WTC11 (cell line): ENCODE measurements at regions not wholly inside any gene's neighbourhood (a gene's known extent, or its start where the extent isn't known, plus 50 kb on each side); places are given as distances from the start of the nearest gene placed in this dataset.
"Not testable (repeated sequence)": the region's sequence is repeated elsewhere in the genome, so short reads cannot be mapped to it uniquely, and the experiment has no call there.

Experiments used
- ATAC-seq: fragments of 200-7000 bp; cut with Tn5 transposase; 2 replicates; pipeline ENCODE4 v1.10.0; 2021; ENCODE audit warnings: mild to moderate bottlenecking, moderate library complexity
- CTCF ChIA-PET: fragments of 300-600 bp; sonication (Branson Sonifier 250); formaldehyde crosslinking; loops from one replicate; lab custom pipeline; 2021; ENCODE audit warnings: antibody characterized with exemption; lab: Charles Lee
- POLR2A ChIA-PET: fragments of 350-600 bp; sonication (Branson Sonifier 250); formaldehyde crosslinking; loops from one replicate; lab custom pipeline; 2021; ENCODE audit warnings: antibody characterized with exemption; lab: Charles Lee
- DNase-seq: peaks from one replicate; pipeline ENCODE4 v3.0.0; 2021; ENCODE audit warnings: low spot score
- H3K27ac Mint-ChIP-seq: 2 replicates; pipeline ENCODE4 v1.8.0; 2021; ENCODE audit warnings: mixed read lengths
- H3K27me3 Mint-ChIP-seq: 2 replicates; pipeline ENCODE4 v1.8.0; 2021; ENCODE audit warnings: low read depth, mild to moderate bottlenecking, moderate library complexity, mixed read lengths
- H3K36me3 Mint-ChIP-seq: 2 replicates; pipeline ENCODE4 v1.8.0; 2021; ENCODE audit warnings: mixed read lengths
- H3K4me1 Mint-ChIP-seq: 2 replicates; pipeline ENCODE4 v1.8.0; 2022; ENCODE audit warnings: mixed read lengths
- H3K4me3 Mint-ChIP-seq: 2 replicates; pipeline ENCODE4 v1.8.0; 2021; ENCODE audit warnings: mild to moderate bottlenecking, moderate library complexity, mixed read lengths
- H3K9me3 Mint-ChIP-seq: 2 replicates; pipeline ENCODE4 v1.8.0; 2021; ENCODE audit warnings: mixed read lengths
- ATF3 ChIP-seq: sonication (generic); formaldehyde crosslinking; conservative IDR thresholded peaks from 2 replicates; pipeline ENCODE4 v1.8.1; 2022; ENCODE audit warnings: mild to moderate bottlenecking, missing genetic modification reagents
- CREM ChIP-seq: sonication (generic); formaldehyde crosslinking; IDR thresholded peaks from 2 replicates; pipeline ENCODE4 v1.8.1; 2022; ENCODE audit warnings: mild to moderate bottlenecking, missing genetic modification reagents, moderate library complexity
- EMX1 ChIP-seq: fragments of 250-450 bp; sonication (Bioruptor Pico); IDR thresholded peaks from 2 replicates; pipeline ENCODE4 v1.8.0; 2021; ENCODE audit warnings: mild to moderate bottlenecking
- ESRRA ChIP-seq: sonication (generic); formaldehyde crosslinking; IDR thresholded peaks from 2 replicates; pipeline ENCODE4 v1.8.1; 2022; ENCODE audit warnings: mild to moderate bottlenecking, missing genetic modification reagents, borderline replicate concordance
- FOXK1 ChIP-seq: sonication (generic); formaldehyde crosslinking; IDR thresholded peaks from 2 replicates; pipeline ENCODE4 v1.8.0; 2022; ENCODE audit warnings: mild to moderate bottlenecking, moderate library complexity, missing genetic modification reagents
- FOXP1 ChIP-seq: sonication (generic); formaldehyde crosslinking; IDR thresholded peaks from 2 replicates; pipeline ENCODE4 v1.8.0; 2022; ENCODE audit warnings: missing genetic modification reagents, mild to moderate bottlenecking, moderate library complexity, borderline replicate concordance
- FOXP4 ChIP-seq: sonication (generic); formaldehyde crosslinking; IDR thresholded peaks from 2 replicates; pipeline ENCODE4 v1.8.0; 2022; ENCODE audit warnings: mild to moderate bottlenecking, missing genetic modification reagents
- HMGA2 ChIP-seq: fragments of 250-450 bp; sonication (Bioruptor Pico); IDR thresholded peaks from 2 replicates; pipeline ENCODE4 v1.4.0; 2021; ENCODE audit warnings: mild to moderate bottlenecking, moderate library complexity
- JAZF1 ChIP-seq: fragments of 250-450 bp; sonication (Bioruptor Pico); IDR thresholded peaks from 2 replicates; pipeline ENCODE4 v1.9.0; 2021; ENCODE audit warnings: moderate library complexity, mild to moderate bottlenecking, inconsistent platforms
- JUN ChIP-seq: sonication (generic); formaldehyde crosslinking; IDR thresholded peaks from 2 replicates; pipeline ENCODE4 v1.8.0; 2023; ENCODE audit warnings: mild to moderate bottlenecking, missing genetic modification reagents
- KAT7 ChIP-seq: sonication (generic); formaldehyde crosslinking; IDR thresholded peaks from 2 replicates; pipeline ENCODE4 v1.8.1; 2023; ENCODE audit warnings: missing genetic modification reagents, mild to moderate bottlenecking, borderline replicate concordance
- MYBL2 ChIP-seq: sonication (generic); formaldehyde crosslinking; IDR thresholded peaks from 2 replicates; pipeline ENCODE4 v1.8.1; 2023; ENCODE audit warnings: mild to moderate bottlenecking, moderate library complexity, missing genetic modification reagents
- NFE2L1 ChIP-seq: sonication (generic); formaldehyde crosslinking; IDR thresholded peaks from 2 replicates; pipeline ENCODE4 v1.8.1; 2023; ENCODE audit warnings: missing genetic modification reagents
- NR3C1 ChIP-seq: sonication (generic); formaldehyde crosslinking; conservative IDR thresholded peaks from 2 replicates; pipeline ENCODE4 v1.8.1; 2023; ENCODE audit warnings: low read depth, mild to moderate bottlenecking, missing genetic modification reagents
- RELA ChIP-seq: sonication (generic); formaldehyde crosslinking; IDR thresholded peaks from 2 replicates; pipeline ENCODE4 v1.8.1; 2022; ENCODE audit warnings: missing genetic modification reagents, mild to moderate bottlenecking, borderline replicate concordance
- ZNF121 ChIP-seq: sonication (generic); formaldehyde crosslinking; IDR thresholded peaks from 2 replicates; pipeline ENCODE4 v1.8.0; 2023; ENCODE audit warnings: missing genetic modification reagents
- ZNF396 ChIP-seq: fragments of 250-450 bp; sonication (Bioruptor Pico); IDR thresholded peaks from 2 replicates; pipeline ENCODE4 v1.8.0; 2021; ENCODE audit warnings: mild to moderate bottlenecking, moderate library complexity, borderline replicate concordance

DNA sequence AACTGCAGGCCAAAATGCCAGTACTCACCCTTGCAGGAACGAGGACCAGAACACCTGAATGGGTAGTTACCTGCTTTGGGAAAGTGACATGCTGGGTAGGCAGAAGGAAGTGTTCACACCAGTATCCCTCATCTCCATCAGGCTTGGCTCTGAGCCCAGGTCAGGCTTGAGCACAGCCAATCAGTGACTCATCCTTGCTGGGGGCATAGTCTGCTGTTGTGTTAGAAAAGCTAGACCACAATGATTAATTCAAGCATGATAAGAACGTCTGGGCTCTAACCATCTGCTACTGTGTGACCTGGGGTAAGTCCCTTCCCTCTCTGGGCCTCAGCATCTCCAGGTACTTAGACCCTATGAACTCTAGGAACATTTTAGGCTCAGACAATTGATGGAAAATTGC, 450.4 kb downstream of the MIAT start:
- TF ChIP-seq FOXP1 (CRISPR knock-in tag) (no peak), ATF3 (no peak), ZNF396 (no peak), EMX1 (CRISPR knock-in tag) (no peak), JUN (CRISPR knock-in tag) (no peak), ZNF121 (CRISPR knock-in tag) (no peak), NFE2L1 (CRISPR knock-in tag) (no peak), HMGA2 (CRISPR knock-in tag) (no peak)
- DNase-seq = no peak
- ATAC-seq = no peak
- Mint-ChIP-seq H3K36me3 (no peaks in the 10 kb centered on the region), H3K9me3 (peaks cover 3% of the 10 kb centered on the region; the same call in 1 of the 2 replicates), H3K4me3 (no peak overlapping the region), H3K27me3 (no peaks in the 10 kb centered on the region; the same call in 1 of the 2 replicates), H3K27ac (no peak overlapping the region), H3K4me1 (peaks cover 10% of the 10 kb centered on the region)
- ChIA-PET POLR2A (no interaction called here), CTCF (no interaction called here)

DNA sequence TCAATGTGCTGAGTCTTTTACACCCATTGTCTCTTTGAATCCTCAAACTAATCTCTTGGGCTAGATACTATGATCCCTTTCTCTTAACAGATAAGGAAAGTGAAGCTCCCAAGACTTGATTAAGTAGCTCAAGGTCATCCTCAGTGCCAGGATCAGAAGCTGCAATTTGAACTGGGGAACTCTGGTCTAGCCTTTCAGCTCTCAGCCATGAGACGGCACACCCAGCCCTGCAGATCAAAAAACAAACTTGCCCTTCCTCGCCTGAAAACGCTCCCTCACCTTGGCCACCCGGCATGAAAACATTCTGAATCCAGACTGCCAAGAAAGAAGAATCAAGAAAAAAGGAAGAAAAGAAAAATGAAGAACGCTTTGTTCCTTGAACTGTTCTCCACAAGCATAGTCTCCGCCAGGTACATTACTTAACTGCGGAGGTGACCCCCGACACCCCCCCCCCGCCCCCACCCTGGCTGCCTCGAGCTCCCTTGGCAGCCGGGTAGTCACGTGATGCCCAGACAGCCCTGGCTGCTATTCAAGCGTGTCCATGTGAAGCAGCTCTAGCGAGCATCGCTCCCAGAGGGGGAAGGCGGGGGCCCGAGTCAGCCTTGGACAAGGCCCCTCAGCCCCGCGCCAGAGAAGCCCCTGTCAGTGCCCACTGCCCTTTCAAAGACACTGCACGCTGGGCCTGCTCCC, 451.2 kb downstream of the MIAT start:
- ATAC-seq = no peak
- ChIA-PET POLR2A (interaction anchor here (0.5 kb wide), 1 partner anchor 613 kb away, joined by 8 read pairs; no protein-coding TSS in a partner anchor), CTCF (interaction anchor here (0.6 kb wide), 1 partner anchor 44 kb away, joined by 3 read pairs; no protein-coding TSS in a partner anchor)
- Mint-ChIP-seq H3K27me3 (no peaks in the 10 kb centered on the region; the same call in 1 of the 2 replicates), H3K27ac (no peak overlapping the region), H3K9me3 (peaks cover 3% of the 10 kb centered on the region; the same call in 1 of the 2 replicates), H3K4me3 (no peak overlapping the region), H3K4me1 (peaks cover 10% of the 10 kb centered on the region), H3K36me3 (no peaks in the 10 kb centered on the region)
- DNase-seq = no peak
- no peak for TF ChIP-seq RELA (CRISPR knock-in tag)
- TF ChIP-seq NR3C1 (CRISPR knock-in tag) = no peak

DNA sequence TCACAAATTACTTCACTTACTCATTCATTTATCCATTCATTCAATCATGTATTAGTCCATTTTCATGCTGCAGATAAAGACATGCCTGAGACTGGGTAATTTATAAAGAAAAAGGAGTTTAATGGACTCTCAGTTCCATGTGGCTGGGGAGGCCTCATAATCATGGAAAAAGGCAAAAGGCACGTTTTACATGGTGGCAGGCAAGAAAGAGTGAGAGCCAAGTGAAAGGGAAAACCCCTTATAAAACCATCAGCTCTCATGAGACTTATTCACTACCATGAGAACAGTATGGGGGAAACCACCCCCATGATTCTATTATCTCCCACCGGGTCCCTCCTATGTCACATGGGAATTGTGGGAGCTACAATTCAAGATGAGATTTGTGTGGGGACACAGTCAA, 452.0 kb downstream of the MIAT start:
- ATAC-seq, H3K36me3 Mint-ChIP-seq, H3K27me3 Mint-ChIP-seq, DNase-seq, H3K27ac Mint-ChIP-seq, H3K9me3 Mint-ChIP-seq, CTCF ChIA-PET, H3K4me3 Mint-ChIP-seq: not testable (repeated sequence)
- POLR2A ChIA-PET = interaction anchor here (0.5 kb wide), 1 partner anchor 612 kb away, joined by 8 read pairs; no protein-coding TSS in a partner anchor
- peaks cover 10% of the 10 kb centered on the region for H3K4me1 Mint-ChIP-seq

DNA sequence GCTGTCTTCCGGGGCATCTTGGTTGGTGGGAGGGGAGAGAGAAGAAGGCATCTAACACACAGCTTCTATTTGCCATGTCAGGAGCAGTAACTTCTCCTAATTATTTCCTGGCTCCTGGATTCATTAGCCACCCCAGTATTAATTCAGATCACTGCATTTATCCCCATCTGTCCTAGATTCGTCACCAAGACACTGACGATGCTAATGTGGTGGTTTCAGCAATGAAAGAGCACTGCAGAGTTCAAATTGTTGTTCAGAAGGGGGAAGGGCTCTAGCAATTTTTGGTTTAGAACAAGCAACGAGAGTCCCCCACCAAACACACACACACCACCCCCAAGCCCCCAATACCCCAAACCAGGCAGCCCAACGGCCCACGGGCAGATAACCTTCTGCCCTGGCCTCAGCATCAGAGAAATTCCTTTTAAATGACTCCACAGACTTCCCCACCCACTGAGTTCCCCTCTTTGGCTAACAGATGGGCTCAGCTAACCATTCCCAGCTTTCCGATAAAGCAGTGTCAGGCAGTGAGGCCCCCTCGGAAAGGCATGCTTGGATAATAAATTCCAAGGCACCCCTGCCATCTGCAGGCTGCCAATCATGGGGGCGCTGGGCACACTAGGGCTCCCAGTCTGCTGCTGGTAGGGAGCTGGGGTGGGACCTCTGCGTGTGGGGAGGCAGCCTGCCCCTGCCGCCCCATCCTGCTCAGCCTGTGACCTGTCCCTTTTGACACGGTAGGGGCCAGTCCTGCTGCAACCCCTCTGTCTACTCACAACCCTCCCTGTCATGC, 453.5 kb downstream of the MIAT start:
- Mint-ChIP-seq H3K4me3 (no peak overlapping the region), H3K9me3 (no peaks in the 10 kb centered on the region), H3K27me3 (no peaks in the 10 kb centered on the region; the same call in 1 of the 2 replicates), H3K27ac (no peak overlapping the region), H3K36me3 (no peaks in the 10 kb centered on the region), H3K4me1 (peaks cover 10% of the 10 kb centered on the region)
- ATAC-seq (peak; percentile 51), DNase-seq (no peak)
- CTCF ChIA-PET = interaction anchor here (1.1 to 1.3 kb wide), 2 partner anchors 40 to 79 kb away, joined by 3 to 5 read pairs; no protein-coding TSS in a partner anchor
- TF ChIP-seq ESRRA (CRISPR knock-in tag) = no peak
- TF ChIP-seq KAT7 (CRISPR knock-in tag) = no peak
- TF ChIP-seq FOXK1 = no peak
- no peak for TF ChIP-seq JAZF1 (CRISPR knock-in tag)
- no peak for TF ChIP-seq FOXP4 (CRISPR knock-in tag)
- no peak for TF ChIP-seq MYBL2 (CRISPR knock-in tag)
- no peak for TF ChIP-seq CREM
- POLR2A ChIA-PET = no interaction called here
